ENCODE measurements at regions not wholly inside any gene's neighbourhood (a gene's known extent, or its start where the extent isn't known, plus 50 kb on each side); places are given as distances from the start of the nearest gene placed in this dataset.

GRCh38 chr12:67427336-67427735, 158.2 kb downstream of the CAND1 start:
- DNase-seq (ENCODE audit: low spot score): no peak

- DNase-seq (ENCODE audit: low spot score): no peak
These were observed 159.3 kb downstream of the CAND1 start for GRCh38 chr12:67428431-67428830.

GRCh38 chr12:67430708-67431335, 161.7 kb downstream of the CAND1 start:
- no peak for DNase-seq (ENCODE audit: low spot score)

GRCh38 chr12:67431411-67432020, 162.4 kb downstream of the CAND1 start:
- DNase-seq (ENCODE audit: low spot score): no peak

GRCh38 chr12:67433385-67434175, 164.4 kb downstream of the CAND1 start:
- no peak for DNase-seq (ENCODE audit: low spot score)

GRCh38 chr12:67434671-67435370, 165.7 kb downstream of the CAND1 start:
- DNase-seq (ENCODE audit: low spot score): no peak

- DNase-seq (ENCODE audit: low spot score): no peak
These were observed 167.1 kb downstream of the CAND1 start for GRCh38 chr12:67436230-67436629.

GRCh38 chr12:67437011-67437410, 167.9 kb downstream of the CAND1 start:
- no peak for DNase-seq (ENCODE audit: low spot score)

GRCh38 chr12:67439611-67440010, 170.5 kb downstream of the CAND1 start:
- no peak for DNase-seq (ENCODE audit: low spot score)

- DNase-seq (ENCODE audit: low spot score): peak; percentile 81
These were observed 172.7 kb downstream of the CAND1 start for GRCh38 chr12:67441736-67442346.

GRCh38 chr12:67442347-67442841, 173.2 kb downstream of the CAND1 start:
- no peak for DNase-seq (ENCODE audit: low spot score)

GRCh38 chr12:67442896-67443295, 173.7 kb downstream of the CAND1 start:
- no peak for DNase-seq (ENCODE audit: low spot score)

- DNase-seq (ENCODE audit: low spot score): no peak
These were observed 175.4 kb downstream of the CAND1 start for GRCh38 chr12:67444542-67444941.

- no peak for DNase-seq (ENCODE audit: low spot score)
These were observed 177.6 kb downstream of the CAND1 start for GRCh38 chr12:67446716-67447115.

- no peak for DNase-seq (ENCODE audit: low spot score)
These were observed 178.0 kb downstream of the CAND1 start for GRCh38 chr12:67447180-67447579.

GRCh38 chr12:67449591-67450052, 180.5 kb downstream of the CAND1 start:
- no peak for DNase-seq (ENCODE audit: low spot score)

- no peak for DNase-seq (ENCODE audit: low spot score)
These were observed 181.3 kb downstream of the CAND1 start for GRCh38 chr12:67450441-67450840.

GRCh38 chr12:67451206-67451605, 182.0 kb downstream of the CAND1 start:
- DNase-seq (ENCODE audit: low spot score): no peak

- no peak for DNase-seq (ENCODE audit: low spot score)
These were observed 183.1 kb downstream of the CAND1 start for GRCh38 chr12:67452119-67452805.

- no peak for DNase-seq (ENCODE audit: low spot score)
These were observed 184.0 kb downstream of the CAND1 start for GRCh38 chr12:67453191-67453590.

- DNase-seq (ENCODE audit: low spot score): no peak
These were observed 186.1 kb downstream of the CAND1 start for GRCh38 chr12:67455236-67455635.
